Gastrocnemius medialis (tissue), 4 donors: ENCODE measurements at regions not wholly inside any gene's neighbourhood (a gene's known extent, or its start where the extent isn't known, plus 50 kb on each side); places are given as distances from the start of the nearest gene placed in this dataset.

Experiments used
- POLR2A ChIP-seq, 2 donors: fragments of 450-650 bp; IDR thresholded peaks; one replicate each; pipeline ENCODE4 v1.6.1; 2017; ENCODE audit warnings: antibody characterized with exemption in 2 of 2, mild to moderate bottlenecking in 2 of 2, moderate library complexity in 2 of 2
- TF ChIP-seq, protein P1 (sequence below), 5 experiments: fragments of 450-650 bp in 3 of 5; fragments of 200-600 bp in 2 of 5; sonication (generic) in 2 of 5; IDR thresholded peaks in 4 of 5; conservative IDR thresholded peaks in 1 of 5; 1 replicate in 4 of 5; 2 replicates in 1 of 5; pipeline ENCODE4 v1.5.1; 2016 to 2019; ENCODE audit warnings: antibody characterized with exemption in 5 of 5, mild to moderate bottlenecking in 3 of 5, moderate library complexity in 3 of 5

DNA sequence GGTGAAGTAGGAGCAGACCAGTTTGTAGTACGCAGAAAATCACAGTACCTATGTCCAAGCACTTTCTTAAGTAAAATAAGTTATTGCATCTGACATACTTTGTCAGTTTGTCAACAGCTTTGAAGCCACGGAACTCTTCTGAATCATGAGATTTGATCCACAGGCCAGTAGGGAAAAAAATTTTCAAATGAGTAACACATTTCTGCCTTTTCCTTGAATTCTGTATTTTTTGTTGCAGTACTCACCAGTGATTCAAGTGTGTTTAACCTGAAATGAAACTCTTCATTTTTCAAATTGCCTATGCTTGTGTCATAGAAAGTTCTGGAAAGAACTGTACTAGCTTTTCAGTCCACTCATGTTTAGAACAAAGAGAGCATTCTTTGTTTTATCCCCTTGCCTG, 337.7 kb downstream of the GATA3 start:
- TF ChIP-seq, protein P1, sequence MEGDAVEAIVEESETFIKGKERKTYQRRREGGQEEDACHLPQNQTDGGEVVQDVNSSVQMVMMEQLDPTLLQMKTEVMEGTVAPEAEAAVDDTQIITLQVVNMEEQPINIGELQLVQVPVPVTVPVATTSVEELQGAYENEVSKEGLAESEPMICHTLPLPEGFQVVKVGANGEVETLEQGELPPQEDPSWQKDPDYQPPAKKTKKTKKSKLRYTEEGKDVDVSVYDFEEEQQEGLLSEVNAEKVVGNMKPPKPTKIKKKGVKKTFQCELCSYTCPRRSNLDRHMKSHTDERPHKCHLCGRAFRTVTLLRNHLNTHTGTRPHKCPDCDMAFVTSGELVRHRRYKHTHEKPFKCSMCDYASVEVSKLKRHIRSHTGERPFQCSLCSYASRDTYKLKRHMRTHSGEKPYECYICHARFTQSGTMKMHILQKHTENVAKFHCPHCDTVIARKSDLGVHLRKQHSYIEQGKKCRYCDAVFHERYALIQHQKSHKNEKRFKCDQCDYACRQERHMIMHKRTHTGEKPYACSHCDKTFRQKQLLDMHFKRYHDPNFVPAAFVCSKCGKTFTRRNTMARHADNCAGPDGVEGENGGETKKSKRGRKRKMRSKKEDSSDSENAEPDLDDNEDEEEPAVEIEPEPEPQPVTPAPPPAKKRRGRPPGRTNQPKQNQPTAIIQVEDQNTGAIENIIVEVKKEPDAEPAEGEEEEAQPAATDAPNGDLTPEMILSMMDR (IDR thresholded peaks at IDR 0.05 in 4 of 5, conservative IDR thresholded peaks at IDR 0.05 in 1 of 5), result no peak
- TF ChIP-seq POLR2A (IDR thresholded peaks at IDR 0.05), result no peak
